ENCODE measurements at regions not wholly inside any gene's neighbourhood (a gene's known extent, or its start where the extent isn't known, plus 50 kb on each side); places are given as distances from the start of the nearest gene placed in this dataset.

DNA sequence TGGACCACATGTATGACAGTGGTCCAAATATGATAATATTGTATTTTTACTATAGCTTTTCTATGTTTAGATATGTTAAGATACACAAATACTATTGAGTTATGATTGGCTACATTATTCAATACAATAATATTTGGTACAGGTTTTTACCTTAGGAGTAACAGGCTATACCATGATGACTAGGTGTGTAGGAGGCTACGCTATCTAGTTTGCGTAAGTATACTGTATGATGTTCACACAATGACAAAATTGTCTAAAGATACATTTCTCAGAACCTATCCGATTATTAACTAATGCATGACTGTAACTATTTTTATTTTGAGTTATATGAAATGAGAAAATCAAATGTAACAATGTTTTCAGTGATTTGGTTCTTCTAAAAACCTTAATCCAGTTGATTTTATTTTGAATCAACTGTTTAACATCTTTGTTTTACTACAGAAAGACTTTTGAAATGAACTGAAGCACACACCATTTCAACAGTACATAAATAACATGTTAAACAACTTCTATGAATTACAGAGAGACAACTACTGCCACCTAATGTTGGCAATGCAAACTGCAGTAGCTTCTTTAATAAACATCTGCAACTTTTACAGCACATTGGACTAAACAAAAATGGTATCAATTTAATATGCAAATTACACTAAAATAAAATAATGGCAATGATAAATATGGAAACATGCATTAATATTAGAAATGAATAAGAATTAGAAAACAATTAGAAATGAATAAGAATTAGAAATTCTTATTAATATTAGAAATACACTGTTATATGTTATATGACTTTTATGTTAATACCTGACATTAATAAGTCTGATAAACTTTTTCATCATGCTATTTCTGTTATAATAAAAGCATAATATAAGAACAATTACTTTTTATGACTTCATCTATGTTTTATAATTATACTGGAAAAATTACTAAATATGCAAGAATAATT, 255.7 kb downstream of the MBNL1 start:
- Histone ChIP-seq H3K27me3 (no peaks in the 10 kb centered on the region), H3K9me3 (no peaks in the 10 kb centered on the region), H3K36me3 (no peaks in the 10 kb centered on the region), H3K4me3 (no peak overlapping the region), H3K4me1 (no peaks in the 10 kb centered on the region), H3K27ac (no peak overlapping the region)
- peak; percentile 46 to 86 (median 79) for TF ChIP-seq CTCF (IDR thresholded peaks at IDR 0.05)
- intact Hi-C loops (cut with DNase I): loop anchor here (5.0 kb wide), 3 partner anchors 48 to 452 kb away; no protein-coding TSS in a partner anchor
- DNase-seq (ENCODE audit: low spot score in 2 of 2): no peak

GRCh38 chr3:152531717-152532116, 263.0 kb downstream of the MBNL1 start:
- no peak for DNase-seq (ENCODE audit: low spot score in 2 of 2)
- H3K4me3 ChIP-seq: no peak overlapping the region
- H3K27me3 ChIP-seq: no peaks in the 10 kb centered on the region
- H3K4me1 ChIP-seq: no peaks in the 10 kb centered on the region
- H3K36me3 ChIP-seq: no peaks in the 10 kb centered on the region
- H3K27ac ChIP-seq: no peak overlapping the region
- TF ChIP-seq CTCF (IDR thresholded peaks at IDR 0.05): no peak
- no peaks in the 10 kb centered on the region for H3K9me3 ChIP-seq
- intact Hi-C loops (cut with DNase I): no loop called here

DNA sequence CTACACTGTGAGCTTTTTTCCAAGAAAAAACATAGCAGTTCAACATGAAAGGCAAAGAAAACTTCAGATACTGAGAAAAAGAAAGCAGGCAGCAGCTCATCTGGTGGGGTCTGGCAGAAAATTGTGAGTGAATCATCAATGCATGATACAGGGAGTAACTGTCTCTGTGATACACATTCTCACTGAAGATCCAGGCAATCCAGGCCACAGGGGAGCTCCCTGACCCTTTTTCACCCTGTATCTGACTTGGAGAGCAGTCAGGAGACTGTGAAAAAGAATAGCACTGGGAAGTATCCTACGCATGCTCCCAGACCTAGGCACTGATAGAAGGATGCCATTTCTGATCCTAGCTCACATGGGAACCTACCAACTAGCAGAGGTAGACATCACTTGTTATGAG, 269.8 kb downstream of the MBNL1 start:
- Histone ChIP-seq H3K36me3 (no peaks in the 10 kb centered on the region), H3K4me1 (no peaks in the 10 kb centered on the region), H3K27ac (no peak overlapping the region), H3K4me3 (no peak overlapping the region), H3K9me3 (peaks cover 10 to 15% of the 10 kb centered on the region in 2 donors), H3K27me3 (no peaks in the 10 kb centered on the region)
- no peak for DNase-seq (ENCODE audit: low spot score in 2 of 2)
- TF ChIP-seq CTCF (IDR thresholded peaks at IDR 0.05): no peak
- intact Hi-C loops (cut with DNase I): no loop called here

DNA sequence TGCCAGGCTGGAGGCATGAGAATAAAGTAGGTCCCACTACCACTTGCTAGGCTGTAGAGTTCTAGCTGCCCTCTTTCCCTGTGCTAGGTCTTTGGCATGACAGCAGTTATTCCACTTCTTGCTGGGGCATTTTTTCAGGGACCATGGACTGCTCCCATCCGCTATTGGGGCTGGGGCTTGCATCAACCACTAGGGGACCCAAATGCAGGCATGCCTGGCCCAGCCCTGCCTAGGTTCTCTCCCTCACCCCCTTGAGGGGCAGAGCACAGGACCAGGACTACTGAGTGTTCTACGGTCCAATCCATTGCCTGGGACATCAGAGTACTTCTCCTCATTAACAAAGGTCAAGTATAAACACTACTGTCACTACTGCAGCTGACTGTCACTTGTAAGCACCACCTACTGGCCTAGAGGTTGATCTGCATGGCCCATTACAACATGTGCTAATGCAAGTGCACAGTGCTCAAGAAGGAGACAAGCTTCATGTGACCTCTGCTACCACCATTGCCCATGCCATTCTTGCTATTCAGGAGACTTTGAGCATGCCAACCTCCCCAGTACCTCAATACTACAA, 270.5 kb downstream of the MBNL1 start:
- peaks cover 10 to 15% of the 10 kb centered on the region in 2 donors for H3K9me3 ChIP-seq
- no peaks in the 10 kb centered on the region for H3K36me3 ChIP-seq
- no peak for TF ChIP-seq CTCF (IDR thresholded peaks at IDR 0.05)
- intact Hi-C loops (cut with DNase I): no loop called here
- H3K27me3 ChIP-seq: no peaks in the 10 kb centered on the region
- no peak for DNase-seq (ENCODE audit: low spot score in 2 of 2)
- H3K4me3 ChIP-seq: no peak overlapping the region
- H3K4me1 ChIP-seq: no peaks in the 10 kb centered on the region
- no peak overlapping the region for H3K27ac ChIP-seq

DNA sequence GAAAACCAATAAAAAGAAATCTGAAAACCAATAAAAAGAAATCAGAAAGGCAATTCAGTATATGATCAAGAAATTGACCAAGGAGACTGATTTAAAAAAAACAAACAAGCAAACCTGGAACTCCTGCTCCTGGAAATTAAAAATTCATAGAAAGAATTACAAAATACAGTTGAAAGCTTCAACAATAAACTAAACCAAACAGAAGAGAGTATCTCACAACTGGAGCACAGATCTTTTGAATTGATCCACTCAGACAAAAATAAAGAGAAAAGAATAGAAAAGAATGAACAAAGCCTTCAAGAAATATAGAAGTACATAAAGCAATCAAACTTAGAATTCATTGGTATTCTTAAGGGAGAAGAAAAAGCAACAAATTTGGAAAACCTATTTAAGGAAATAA, 271.4 kb downstream of the MBNL1 start:
- no peak overlapping the region for H3K27ac ChIP-seq
- H3K27me3 ChIP-seq: no peaks in the 10 kb centered on the region
- no peak overlapping the region for H3K4me3 ChIP-seq
- intact Hi-C loops (cut with DNase I): no loop called here
- no peak for DNase-seq (ENCODE audit: low spot score in 2 of 2)
- H3K36me3 ChIP-seq: no peaks in the 10 kb centered on the region
- H3K4me1 ChIP-seq: no peaks in the 10 kb centered on the region
- no peak for TF ChIP-seq CTCF (IDR thresholded peaks at IDR 0.05)
- H3K9me3 ChIP-seq: peaks cover 10 to 15% of the 10 kb centered on the region in 2 donors
